ENCODE measurements at regions not wholly inside any gene's neighbourhood (a gene's known extent, or its start where the extent isn't known, plus 50 kb on each side); places are given as distances from the start of the nearest gene placed in this dataset.

GRCh38 chr6:40714576-40715564 lies 127.7 kb upstream of the LRFN2 start:
- DNase-seq = no peak

- DNase-seq = no peak
Measured at GRCh38 chr6:40714143-40714542, 127.0 kb upstream of the LRFN2 start.

GRCh38 chr6:40713002-40713719 lies 126.0 kb upstream of the LRFN2 start:
- no peak for DNase-seq

GRCh38 chr6:40710626-40711330 lies 123.6 kb upstream of the LRFN2 start:
- DNase-seq = no peak

DNA sequence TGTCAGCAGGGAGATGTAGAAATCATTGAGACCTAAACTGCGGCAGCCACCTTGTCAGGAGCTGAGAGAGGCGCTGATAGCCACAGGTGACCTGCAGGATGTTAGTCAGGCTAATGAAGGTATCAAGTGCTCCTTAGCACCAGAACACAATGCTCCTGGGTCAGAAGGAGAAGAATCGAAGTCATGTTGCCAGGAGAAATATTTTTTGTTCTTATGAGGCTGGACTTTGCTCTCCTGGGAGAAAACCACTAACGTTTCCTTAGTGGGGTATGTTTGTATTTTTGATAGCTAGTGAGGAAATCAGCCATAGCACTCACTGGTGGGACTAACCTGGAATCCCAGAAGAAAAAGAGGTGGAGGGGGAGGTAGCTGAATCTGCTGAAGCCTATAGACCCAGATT lies 120.9 kb upstream of the LRFN2 start:
- DNase-seq = no peak

DNA sequence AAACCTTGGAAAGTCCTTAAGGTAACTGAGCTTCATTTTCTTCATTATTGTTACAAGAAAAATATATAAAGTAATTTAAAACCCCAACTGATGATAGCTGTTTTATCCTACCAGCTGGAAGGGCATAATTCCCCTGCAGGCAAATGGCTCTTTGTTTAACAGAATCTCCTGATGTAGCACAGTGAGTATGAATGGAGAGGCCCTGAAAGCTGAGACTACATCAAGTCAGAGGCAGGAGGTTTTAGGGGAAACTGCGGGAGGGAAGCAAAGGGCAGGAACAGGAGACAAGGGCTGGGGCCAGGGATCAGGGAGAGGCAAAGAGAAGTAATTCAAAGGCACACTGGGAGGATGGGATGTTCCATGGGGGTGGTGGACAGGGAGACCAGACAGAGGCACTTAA lies 119.0 kb upstream of the LRFN2 start:
- no peak for DNase-seq

- no peak for DNase-seq
Measured at GRCh38 chr6:40705354-40705753, 118.2 kb upstream of the LRFN2 start.

DNA sequence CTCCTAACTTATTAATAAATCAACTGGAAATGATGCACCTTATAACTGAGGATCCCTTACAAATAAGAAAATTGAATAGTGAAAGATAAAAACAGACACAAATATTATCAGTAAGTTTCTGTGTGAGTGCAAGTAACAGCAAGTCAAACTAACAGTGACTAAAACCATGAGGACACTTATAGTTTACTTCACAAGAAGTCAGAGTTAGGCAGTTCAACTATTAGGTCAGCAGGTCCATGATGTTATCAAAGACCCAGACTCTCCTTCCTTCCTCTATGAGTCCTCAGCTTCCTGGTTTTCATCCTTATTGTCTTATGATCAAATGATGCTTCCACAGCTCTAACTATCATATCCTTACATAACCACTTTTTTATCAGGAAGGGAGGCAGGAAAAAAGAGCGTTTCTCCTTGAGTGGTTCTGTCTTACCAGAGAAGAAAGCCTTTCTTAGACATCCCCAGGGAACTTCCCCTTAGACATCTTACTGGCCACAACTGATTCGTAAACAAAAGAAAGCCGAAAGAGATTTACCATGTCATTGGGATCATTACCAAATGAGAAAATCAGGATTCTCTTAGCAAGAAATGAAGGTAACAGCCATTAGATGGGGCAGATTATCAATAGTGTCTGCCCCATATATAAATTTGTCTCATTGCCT lies 114.3 kb upstream of the LRFN2 start:
- no peak for DNase-seq

GRCh38 chr6:40700006-40700580 lies 112.9 kb upstream of the LRFN2 start:
- DNase-seq = no peak

- no peak for DNase-seq
Measured at GRCh38 chr6:40695750-40696415, 108.7 kb upstream of the LRFN2 start.

GRCh38 chr6:40695114-40695513 lies 108.0 kb upstream of the LRFN2 start:
- DNase-seq = no peak

GRCh38 chr6:40693768-40694167 lies 106.6 kb upstream of the LRFN2 start:
- DNase-seq = no peak

DNA sequence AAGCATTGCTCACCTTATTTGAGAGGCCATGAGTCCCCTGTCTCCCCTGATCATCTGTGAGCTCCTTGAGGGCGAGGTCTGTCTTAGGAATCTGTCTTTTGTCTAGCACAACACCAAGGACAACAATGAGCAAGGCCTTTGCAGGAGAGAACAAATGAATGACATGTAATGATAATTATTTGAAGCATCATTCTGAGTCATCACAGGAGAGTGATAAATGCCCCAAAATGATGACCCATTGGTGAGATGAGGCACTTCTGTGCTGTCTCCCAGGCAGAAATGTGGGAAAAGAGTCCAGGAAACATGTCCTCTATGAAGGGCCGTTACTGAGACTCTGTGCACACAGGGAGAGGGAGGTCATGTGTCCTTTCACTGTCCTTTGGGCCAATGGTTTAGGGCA lies 105.2 kb upstream of the LRFN2 start:
- no peak for DNase-seq

DNA sequence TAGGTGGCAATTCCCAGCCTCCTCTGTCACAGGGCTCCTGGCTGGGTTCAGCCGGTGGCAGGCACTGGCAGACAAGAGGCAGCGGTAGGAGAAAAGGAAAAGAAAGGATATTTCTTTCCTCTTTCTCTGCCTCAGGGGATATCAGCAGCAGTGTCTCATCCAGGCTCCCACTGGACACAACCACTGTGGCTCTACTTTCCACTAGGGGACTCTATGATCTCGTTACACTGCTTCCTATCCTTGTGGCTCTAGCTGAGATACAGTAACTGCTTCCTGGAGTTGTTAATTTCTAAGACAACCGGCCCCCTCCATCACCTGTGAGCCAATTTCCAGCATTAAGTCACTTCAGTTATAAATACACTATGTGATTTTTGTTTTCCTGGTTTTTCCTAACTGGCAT lies 102.0 kb upstream of the LRFN2 start:
- no peak for DNase-seq

DNA sequence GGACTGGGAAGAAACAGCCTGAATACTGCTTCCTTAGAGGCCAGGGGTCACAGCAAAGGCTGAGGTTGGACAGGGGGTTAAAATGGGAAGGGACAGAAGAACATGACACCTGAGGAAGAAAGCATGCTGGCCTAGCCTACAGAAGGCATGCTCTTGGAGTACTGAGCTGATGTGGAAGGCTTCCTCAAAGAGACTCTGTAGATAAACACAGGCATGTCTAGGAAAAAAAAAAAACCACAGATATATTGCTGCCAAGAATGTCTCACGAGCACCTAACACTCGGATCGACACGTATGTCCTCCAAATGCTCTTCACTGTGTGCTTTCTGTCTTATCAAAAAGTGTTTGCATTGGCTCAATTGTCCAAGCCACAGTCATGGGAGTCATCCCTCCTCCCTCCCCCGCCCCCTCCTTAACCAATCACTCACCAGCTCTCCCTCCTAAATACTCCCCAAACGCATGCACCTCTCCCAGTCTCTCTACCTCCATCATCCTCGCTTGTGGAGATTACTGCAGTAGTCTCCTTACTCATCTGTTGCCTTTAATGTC lies 101.1 kb upstream of the LRFN2 start:
- DNase-seq = no peak

DNA sequence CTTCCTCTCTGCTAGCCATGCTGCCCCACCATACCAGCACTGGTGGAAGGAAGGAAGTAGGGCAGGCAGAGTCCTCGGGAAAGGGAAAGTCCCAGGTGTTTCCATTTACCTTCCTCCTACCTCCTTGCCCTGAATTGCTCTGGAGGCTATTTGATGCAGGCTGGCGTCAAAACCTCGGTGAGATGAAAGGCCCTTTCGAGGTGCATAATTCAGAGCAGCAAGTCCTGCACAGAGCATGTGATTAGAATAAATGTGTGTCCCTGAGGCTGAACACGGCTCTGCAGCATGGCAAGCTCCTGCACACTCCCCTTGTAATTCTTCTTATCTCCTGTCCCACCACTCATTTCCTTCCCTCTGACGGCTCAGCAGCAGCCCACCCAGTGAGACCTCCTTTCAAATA lies 98.7 kb upstream of the LRFN2 start:
- DNase-seq = no peak

GRCh38 chr6:40681622-40682021 lies 94.5 kb upstream of the LRFN2 start:
- DNase-seq = no peak

- DNase-seq = no peak
Measured at GRCh38 chr6:40678941-40679340, 91.8 kb upstream of the LRFN2 start.

DNA sequence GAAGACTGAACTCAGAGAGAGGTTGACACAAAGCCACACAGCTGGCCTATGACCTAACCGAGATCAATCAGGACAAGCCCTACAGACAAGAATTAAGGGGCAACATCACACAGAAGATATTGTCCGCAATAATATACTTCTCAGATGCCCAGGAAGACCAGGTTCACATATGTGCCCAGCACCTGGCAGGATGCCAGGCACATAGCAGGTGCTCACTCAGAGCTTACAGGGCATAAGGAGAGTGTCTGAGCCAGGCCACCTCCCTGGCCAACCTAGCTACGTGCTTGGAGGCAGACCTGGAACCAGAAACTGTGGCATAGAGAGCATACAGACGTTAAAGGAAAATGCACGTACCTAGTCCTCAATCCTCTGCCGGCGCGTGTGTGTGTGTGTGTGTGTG lies 87.0 kb upstream of the LRFN2 start:
- DNase-seq = no peak

- no peak for DNase-seq
Measured at GRCh38 chr6:40672087-40672486, 84.9 kb upstream of the LRFN2 start.

DNA sequence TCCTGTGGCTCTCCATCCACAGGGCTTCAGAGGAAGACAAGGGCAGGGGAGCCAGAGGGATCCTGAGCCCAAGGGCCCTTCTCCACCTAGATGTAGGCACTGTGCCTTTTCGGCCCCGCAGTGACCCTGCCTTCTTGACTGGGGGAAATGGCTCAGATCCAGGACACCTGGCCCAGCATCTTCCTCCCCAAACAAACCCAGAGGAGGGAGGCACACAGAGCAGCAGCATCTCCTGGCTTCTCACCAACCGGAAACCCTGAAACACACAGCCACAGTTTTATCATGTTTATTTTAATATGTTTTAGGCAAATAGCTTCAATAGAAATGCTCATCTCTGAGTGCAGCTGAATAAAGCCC lies 84.5 kb upstream of the LRFN2 start:
- DNase-seq = no peak

Measured in activated CD4-positive, CD25-positive, alpha-beta regulatory T cell treated with anti-CD3 and anti-CD28 coated beads, Interleukin-2, amount 50 U/mL, for 72 hours (primary cell).